ENCODE measurements at regions not wholly inside any gene's neighbourhood (a gene's known extent, or its start where the extent isn't known, plus 50 kb on each side); places are given as distances from the start of the nearest gene placed in this dataset.

GRCh38 chr7:117995850-117996650 lies 122.8 kb upstream of the CTTNBP2 start:
- TF ChIP-seq CTCF (IDR thresholded peaks at IDR 0.05; ENCODE audit: poor library complexity), result no peak
- TF ChIP-seq EZH2 (IDR thresholded peaks at IDR 0.05; ENCODE audit: borderline replicate concordance), result no peak
